ENCODE measurements at regions not wholly inside any gene's neighbourhood (a gene's known extent, or its start where the extent isn't known, plus 50 kb on each side); places are given as distances from the start of the nearest gene placed in this dataset.
"Not testable (repeated sequence)": the region's sequence is repeated elsewhere in the genome, so short reads cannot be mapped to it uniquely, and the experiment has no call there.

- peaks cover 20% of the 10 kb centered on the region for H3K27me3 Mint-ChIP-seq (ENCODE audit: insufficient read depth, unreplicated experiment)
- no peaks in the 10 kb centered on the region for H3K4me1 Mint-ChIP-seq (ENCODE audit: insufficient read depth, unreplicated experiment)
- DNase-seq (ENCODE audit: unreplicated experiment): no peak
- no peak overlapping the region for H3K27ac Mint-ChIP-seq (ENCODE audit: low read depth, unreplicated experiment)
- H3K36me3 Mint-ChIP-seq (ENCODE audit: insufficient read depth, unreplicated experiment): no peaks in the 10 kb centered on the region
- no peak for TF ChIP-seq CTCF (IDR thresholded peaks at IDR 0.05; ENCODE audit: unreplicated experiment)
- CTCF ChIA-PET: interaction anchor here (0.7 to 1.8 kb wide), 2 partner anchors 38 kb away, joined by 3 read pairs; no protein-coding TSS in a partner anchor
- no peaks in the 10 kb centered on the region for H3K9me3 Mint-ChIP-seq (ENCODE audit: unreplicated experiment)
- no TSS peak for BruUV-seq (replicated peaks)
- no peak overlapping the region for H3K4me3 Mint-ChIP-seq (ENCODE audit: unreplicated experiment)
- POLR2A ChIA-PET: no interaction called here
- intact Hi-C loops (cut with micrococcal nuclease): no loop called here
Measured at GRCh38 chr4:54402880-54403480, 173.9 kb downstream of the PDGFRA start.

DNA sequence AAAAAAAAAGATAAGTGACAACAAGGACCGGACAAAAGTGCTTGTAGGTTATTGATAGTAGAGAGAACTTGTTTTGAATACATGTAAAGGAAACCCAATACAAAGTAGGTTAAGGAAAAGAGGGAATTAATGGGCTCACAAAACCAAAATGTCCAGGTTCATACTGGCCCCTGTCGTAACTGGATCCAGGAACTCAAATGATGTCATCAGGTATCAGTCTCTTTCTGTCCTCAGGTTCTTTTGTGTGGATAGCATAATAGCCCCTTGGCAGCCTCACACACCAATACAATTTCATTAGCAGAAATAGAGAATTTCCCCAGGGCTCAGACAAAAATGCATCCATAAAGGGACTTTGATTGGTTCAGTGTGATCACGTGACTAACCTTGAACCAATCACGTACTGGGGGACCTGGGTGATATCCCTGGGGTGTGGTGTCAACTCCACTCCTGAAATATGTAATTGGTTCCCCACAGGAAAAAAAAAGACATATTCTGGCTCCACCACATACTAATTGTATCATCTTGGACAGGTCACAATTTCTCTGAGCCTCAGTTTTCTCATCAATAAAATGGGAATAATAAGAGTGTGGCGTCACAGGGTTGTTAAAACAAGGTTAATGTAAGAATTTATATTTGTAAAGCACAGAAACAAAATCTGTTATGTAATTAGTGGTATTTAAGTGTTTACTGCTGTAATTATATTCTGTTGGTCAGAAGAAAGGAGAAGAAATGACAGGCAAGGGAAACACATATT, 174.8 kb downstream of the PDGFRA start:
- intact Hi-C loops (cut with micrococcal nuclease): no loop called here
- BruUV-seq (replicated peaks): no TSS peak
- no peak overlapping the region for H3K4me3 Mint-ChIP-seq (ENCODE audit: unreplicated experiment)
- TF ChIP-seq CTCF (IDR thresholded peaks at IDR 0.05; ENCODE audit: unreplicated experiment): no peak
- no peak for DNase-seq (ENCODE audit: unreplicated experiment)
- no peaks in the 10 kb centered on the region for H3K9me3 Mint-ChIP-seq (ENCODE audit: unreplicated experiment)
- ChIA-PET POLR2A (no interaction called here), CTCF (interaction anchor here (0.7 kb wide), 1 partner anchor 37 kb away, joined by 3 read pairs; no protein-coding TSS in a partner anchor)
- H3K27ac Mint-ChIP-seq (ENCODE audit: low read depth, unreplicated experiment): no peak overlapping the region
- no peaks in the 10 kb centered on the region for H3K4me1 Mint-ChIP-seq (ENCODE audit: insufficient read depth, unreplicated experiment)
- peaks cover 20% of the 10 kb centered on the region for H3K27me3 Mint-ChIP-seq (ENCODE audit: insufficient read depth, unreplicated experiment)
- no peaks in the 10 kb centered on the region for H3K36me3 Mint-ChIP-seq (ENCODE audit: insufficient read depth, unreplicated experiment)

DNA sequence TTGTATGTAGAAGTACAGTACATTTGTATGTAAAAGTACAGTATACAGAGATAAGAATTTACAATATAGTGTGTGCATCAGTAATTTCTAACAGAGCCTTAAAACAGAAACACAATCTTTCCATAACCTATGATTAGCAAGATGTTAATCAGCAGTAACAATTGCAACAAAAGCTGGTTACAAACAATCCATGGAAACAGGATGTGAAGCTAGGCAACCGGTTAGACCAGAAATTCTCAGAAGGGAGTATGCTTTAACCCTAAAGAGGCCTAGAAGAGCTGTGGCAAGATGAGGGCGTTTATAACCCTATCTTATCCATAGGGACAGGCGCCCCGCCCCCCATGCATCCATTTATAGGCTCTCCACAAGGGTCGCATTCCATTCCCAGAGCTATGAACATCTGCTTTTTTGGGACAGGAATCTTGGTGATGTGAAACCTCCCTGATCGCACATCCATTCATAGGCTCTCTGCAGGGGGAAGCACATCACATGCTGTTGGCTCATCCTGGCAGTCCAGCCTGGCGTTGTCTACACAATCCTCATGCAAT, 180.3 kb downstream of the PDGFRA start:
- H3K27ac Mint-ChIP-seq (ENCODE audit: low read depth, unreplicated experiment); POLR2A ChIA-PET; intact Hi-C loops (cut with micrococcal nuclease): not testable (repeated sequence)

GRCh38 chr4:54414545-54414944, 185.5 kb downstream of the PDGFRA start:
- no peaks in the 10 kb centered on the region for H3K4me1 Mint-ChIP-seq (ENCODE audit: insufficient read depth, unreplicated experiment)
- intact Hi-C loops (cut with micrococcal nuclease): no loop called here
- BruUV-seq (replicated peaks): no TSS peak
- H3K36me3 Mint-ChIP-seq (ENCODE audit: insufficient read depth, unreplicated experiment): no peaks in the 10 kb centered on the region
- peaks cover 12% of the 10 kb centered on the region for H3K9me3 Mint-ChIP-seq (ENCODE audit: unreplicated experiment)
- no peak for DNase-seq (ENCODE audit: unreplicated experiment)
- TF ChIP-seq CTCF (IDR thresholded peaks at IDR 0.05; ENCODE audit: unreplicated experiment): no peak
- no peak overlapping the region for H3K4me3 Mint-ChIP-seq (ENCODE audit: unreplicated experiment)
- no peaks in the 10 kb centered on the region for H3K27me3 Mint-ChIP-seq (ENCODE audit: insufficient read depth, unreplicated experiment)
- CTCF ChIA-PET: no interaction called here
- POLR2A ChIA-PET: no interaction called here
- H3K27ac Mint-ChIP-seq (ENCODE audit: low read depth, unreplicated experiment): no peak overlapping the region

More for the DNA sequence above, 180.3 kb downstream of the PDGFRA start:
- H3K36me3 Mint-ChIP-seq (ENCODE audit: insufficient read depth, unreplicated experiment); BruUV-seq (replicated peaks); H3K4me3 Mint-ChIP-seq (ENCODE audit: unreplicated experiment); H3K9me3 Mint-ChIP-seq (ENCODE audit: unreplicated experiment); H3K4me1 Mint-ChIP-seq (ENCODE audit: insufficient read depth, unreplicated experiment); DNase-seq (ENCODE audit: unreplicated experiment): not testable (repeated sequence)
- peaks cover 20% of the 10 kb centered on the region for H3K27me3 Mint-ChIP-seq (ENCODE audit: insufficient read depth, unreplicated experiment)
- CTCF ChIA-PET: interaction anchor here (1.0 kb wide), 1 partner anchor 25 kb away, joined by 5 read pairs; no protein-coding TSS in a partner anchor
